OCI-LY3 (cell line): ENCODE measurements at regions not wholly inside any gene's neighbourhood (a gene's known extent, or its start where the extent isn't known, plus 50 kb on each side); places are given as distances from the start of the nearest gene placed in this dataset.

Source experiments
- H2AFZ ChIP-seq: fragments of 200-600, 300-600 bp; shearing (Covaris generic); 2 replicates; pipeline ENCODE4 v1.6.0; 2014; ENCODE audit warnings: antibody characterized with exemption, low read depth, low read length
- H3K27ac ChIP-seq: fragments of 200-600, 300-600 bp; sonication (generic); 2 replicates; pipeline ENCODE4 v1.5.1; 2014; ENCODE audit warnings: mild to moderate bottlenecking, low read length, moderate library complexity, mixed read lengths
- H3K27me3 ChIP-seq: fragments of 200-600, 300-600 bp; sonication (generic); 2 replicates; pipeline ENCODE4 v1.6.1; 2014; ENCODE audit warnings: low read depth, low read length, mixed read lengths
- H3K36me3 ChIP-seq: fragments of 200-600, 300-600 bp; sonication (generic); replicated peaks from 2 replicates; pipeline ENCODE3; 2014; ENCODE audit warnings: low read depth, low read length, mixed read lengths
- H3K4me1 ChIP-seq: fragments of 300-600, 200-600 bp; sonication (generic); 2 replicates; pipeline ENCODE4 v1.6.1; 2014; ENCODE audit warnings: low read length, mixed read lengths
- H3K4me2 ChIP-seq: fragments of 200-600, 300-600 bp; sonication (generic); 2 replicates; pipeline ENCODE4 v1.6.1; 2014; ENCODE audit warnings: low read length, mixed read lengths
- H3K4me3 ChIP-seq: fragments of 300-600, 200-600 bp; sonication (generic); 2 replicates; pipeline ENCODE4 v1.5.1; 2014; ENCODE audit warnings: antibody characterized with exemption, mild to moderate bottlenecking, low read length, moderate library complexity
- H3K79me2 ChIP-seq: fragments of 300-600, 200-600 bp; shearing (Covaris generic); 2 replicates; pipeline ENCODE4 v1.6.1; 2014; ENCODE audit warnings: mild to moderate bottlenecking, low read length, mixed read lengths
- H3K9ac ChIP-seq: fragments of 300-600, 200-600 bp; shearing (Covaris generic); 2 replicates; pipeline ENCODE4 v1.6.0; 2014; ENCODE audit warnings: mild to moderate bottlenecking, low read length, moderate library complexity
- H3K9me3 ChIP-seq: fragments of 200-600, 300-600 bp; shearing (Covaris generic); 2 replicates; pipeline ENCODE4 v1.6.1; 2014; ENCODE audit warnings: low read length, mixed read lengths; ENCODE audit not compliant: insufficient read depth
- H4K20me1 ChIP-seq: fragments of 200-600, 300-600 bp; sonication (generic); 2 replicates; pipeline ENCODE4 v1.6.1; 2016; ENCODE audit warnings: low read length, mixed read lengths; ENCODE audit not compliant: insufficient read depth
- CTCF ChIP-seq: fragments of 200-600, 300-600 bp; sonication (generic); IDR thresholded peaks from 2 replicates; pipeline ENCODE4 v1.5.1; 2014; ENCODE audit warnings: antibody characterized with exemption, low read length, low read depth
- EZH2phosphoT487 ChIP-seq: fragments of 200-600 bp; shearing (Covaris generic); IDR thresholded peaks from 2 replicates; pipeline ENCODE4 v1.6.1; 2018; ENCODE audit warnings: antibody characterized with exemption, mixed run types, low read depth

- no peak for TF ChIP-seq CTCF
- TF ChIP-seq EZH2phosphoT487, result no peak
- H3K27ac ChIP-seq, result no peak overlapping the region
- no peaks in the 10 kb centered on the region for H3K4me1 ChIP-seq
- no peaks in the 10 kb centered on the region for H3K36me3 ChIP-seq
- H2AFZ ChIP-seq, result no peak overlapping the region
- no peak overlapping the region for H3K4me2 ChIP-seq
- no peaks in the 10 kb centered on the region for H3K79me2 ChIP-seq
- no peak overlapping the region for H3K9ac ChIP-seq
- H4K20me1 ChIP-seq, result no peaks in the 10 kb centered on the region
- H3K27me3 ChIP-seq, result no peaks in the 10 kb centered on the region
- no peak overlapping the region for H3K4me3 ChIP-seq
- H3K9me3 ChIP-seq, result no peaks in the 10 kb centered on the region
Observed at GRCh38 chr13:26155568-26155967, 66.5 kb downstream of the RNF6 start.

- Histone ChIP-seq H4K20me1 (no peaks in the 10 kb centered on the region), H3K27ac (no peak overlapping the region), H3K27me3 (peaks cover 3% of the 10 kb centered on the region; the same call in 1 of the 2 replicates), H3K4me3 (no peak overlapping the region), H3K36me3 (no peaks in the 10 kb centered on the region), H2AFZ (no peak overlapping the region), H3K9ac (no peak overlapping the region), H3K79me2 (no peaks in the 10 kb centered on the region), H3K4me1 (peaks cover 4% of the 10 kb centered on the region; the same call in 1 of the 2 replicates), H3K9me3 (no peaks in the 10 kb centered on the region), H3K4me2 (no peak overlapping the region)
- TF ChIP-seq EZH2phosphoT487 (no peak), CTCF (no peak)
Observed at GRCh38 chr13:26133851-26134250, 82.0 kb upstream of the SHISA2 start.

- H3K4me2 ChIP-seq, result no peak overlapping the region
- peaks cover 7% of the 10 kb centered on the region for H3K4me1 ChIP-seq
- no peaks in the 10 kb centered on the region for H3K9me3 ChIP-seq
- H3K79me2 ChIP-seq, result no peaks in the 10 kb centered on the region
- H3K27ac ChIP-seq, result no peak overlapping the region
- H3K9ac ChIP-seq, result no peak overlapping the region
- H3K27me3 ChIP-seq, result peaks cover 3% of the 10 kb centered on the region; the same call in 1 of the 2 replicates
- H4K20me1 ChIP-seq, result no peaks in the 10 kb centered on the region
- no peak overlapping the region for H3K4me3 ChIP-seq
- H2AFZ ChIP-seq, result no peak overlapping the region
- TF ChIP-seq CTCF (no peak), EZH2phosphoT487 (no peak)
- H3K36me3 ChIP-seq, result no peaks in the 10 kb centered on the region
Observed at GRCh38 chr13:26133286-26133685, 81.5 kb upstream of the SHISA2 start.

GRCh38 chr13:26132756-26133155, 80.9 kb upstream of the SHISA2 start:
- peaks cover 7% of the 10 kb centered on the region for H3K4me1 ChIP-seq

More at GRCh38 chr13:26132756-26133155, 80.9 kb upstream of the SHISA2 start:
- peaks cover under 1% of the 10 kb centered on the region; the same call in 1 of the 2 replicates for H3K27me3 ChIP-seq
- H4K20me1 ChIP-seq, result no peaks in the 10 kb centered on the region
- H3K27ac ChIP-seq, result no peak overlapping the region
- no peak overlapping the region for H3K9ac ChIP-seq
- H3K4me3 ChIP-seq, result no peak overlapping the region
- H3K9me3 ChIP-seq, result no peaks in the 10 kb centered on the region
- H3K79me2 ChIP-seq, result no peaks in the 10 kb centered on the region
- no peak overlapping the region for H2AFZ ChIP-seq
- no peak overlapping the region for H3K4me2 ChIP-seq
- H3K36me3 ChIP-seq, result no peaks in the 10 kb centered on the region
- no peak for TF ChIP-seq EZH2phosphoT487
- TF ChIP-seq CTCF, result peak; percentile 44
